ENCODE measurements at regions not wholly inside any gene's neighbourhood (a gene's known extent, or its start where the extent isn't known, plus 50 kb on each side); places are given as distances from the start of the nearest gene placed in this dataset.

DNA sequence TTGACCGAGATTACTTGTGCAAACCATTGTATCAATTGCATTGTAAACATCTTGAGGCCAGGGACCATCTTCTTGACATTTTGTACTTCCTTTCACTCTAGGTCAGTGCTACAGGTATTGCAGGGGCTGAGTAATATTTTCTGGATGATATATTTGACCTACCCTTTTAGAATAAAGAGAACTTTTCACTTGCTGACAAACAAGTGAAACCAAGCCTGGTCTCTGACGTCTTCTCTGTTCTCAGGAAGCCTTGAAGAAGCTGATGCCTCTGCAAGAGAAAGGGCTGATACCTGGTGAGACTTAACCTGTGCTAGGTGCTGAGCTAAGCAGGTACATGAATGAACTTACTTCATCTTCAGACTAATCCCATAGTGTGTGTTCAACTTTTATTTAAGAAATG, 60.5 kb upstream of the GGTLC1 start:
- TF ChIP-seq, protein P1, sequence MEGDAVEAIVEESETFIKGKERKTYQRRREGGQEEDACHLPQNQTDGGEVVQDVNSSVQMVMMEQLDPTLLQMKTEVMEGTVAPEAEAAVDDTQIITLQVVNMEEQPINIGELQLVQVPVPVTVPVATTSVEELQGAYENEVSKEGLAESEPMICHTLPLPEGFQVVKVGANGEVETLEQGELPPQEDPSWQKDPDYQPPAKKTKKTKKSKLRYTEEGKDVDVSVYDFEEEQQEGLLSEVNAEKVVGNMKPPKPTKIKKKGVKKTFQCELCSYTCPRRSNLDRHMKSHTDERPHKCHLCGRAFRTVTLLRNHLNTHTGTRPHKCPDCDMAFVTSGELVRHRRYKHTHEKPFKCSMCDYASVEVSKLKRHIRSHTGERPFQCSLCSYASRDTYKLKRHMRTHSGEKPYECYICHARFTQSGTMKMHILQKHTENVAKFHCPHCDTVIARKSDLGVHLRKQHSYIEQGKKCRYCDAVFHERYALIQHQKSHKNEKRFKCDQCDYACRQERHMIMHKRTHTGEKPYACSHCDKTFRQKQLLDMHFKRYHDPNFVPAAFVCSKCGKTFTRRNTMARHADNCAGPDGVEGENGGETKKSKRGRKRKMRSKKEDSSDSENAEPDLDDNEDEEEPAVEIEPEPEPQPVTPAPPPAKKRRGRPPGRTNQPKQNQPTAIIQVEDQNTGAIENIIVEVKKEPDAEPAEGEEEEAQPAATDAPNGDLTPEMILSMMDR (IDR thresholded peaks at IDR 0.05), result no peak
- TF ChIP-seq ZFX (IDR thresholded peaks at IDR 0.05; ENCODE audit: borderline replicate concordance), result no peak
- no peak overlapping the region for H3K27ac ChIP-seq

DNA sequence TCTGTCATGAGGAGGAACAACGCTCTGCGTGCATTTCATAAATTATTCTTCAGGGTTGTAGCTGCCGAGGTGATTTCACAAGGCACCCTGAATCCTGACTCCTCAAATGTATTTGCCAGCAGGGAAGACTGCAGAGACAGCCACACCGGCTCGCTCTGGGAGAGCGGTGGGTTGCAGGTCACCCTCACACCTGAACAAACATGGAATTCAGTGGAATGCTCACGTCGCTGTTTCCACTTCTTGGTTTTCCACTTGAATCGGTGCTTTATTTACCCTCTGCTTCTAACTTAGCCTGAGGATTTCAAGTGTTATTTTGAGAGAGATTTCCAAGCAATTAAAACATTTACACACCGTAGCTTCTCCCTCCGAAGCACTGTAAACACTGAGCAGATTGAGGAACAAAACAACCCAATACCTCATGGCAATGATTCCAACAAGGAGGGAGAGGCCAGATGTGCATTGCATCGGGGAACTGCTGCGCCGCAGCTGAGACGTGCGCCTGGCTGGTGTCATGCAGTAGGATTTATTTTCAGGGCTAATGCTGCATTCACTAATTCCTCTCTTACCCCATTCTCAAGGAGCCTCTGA, 59.5 kb upstream of the GGTLC1 start:
- TF ChIP-seq, protein P1 (IDR thresholded peaks at IDR 0.05), result no peak
- no peak for TF ChIP-seq ZFX (IDR thresholded peaks at IDR 0.05; ENCODE audit: borderline replicate concordance)
- no peak overlapping the region for H3K27ac ChIP-seq

DNA sequence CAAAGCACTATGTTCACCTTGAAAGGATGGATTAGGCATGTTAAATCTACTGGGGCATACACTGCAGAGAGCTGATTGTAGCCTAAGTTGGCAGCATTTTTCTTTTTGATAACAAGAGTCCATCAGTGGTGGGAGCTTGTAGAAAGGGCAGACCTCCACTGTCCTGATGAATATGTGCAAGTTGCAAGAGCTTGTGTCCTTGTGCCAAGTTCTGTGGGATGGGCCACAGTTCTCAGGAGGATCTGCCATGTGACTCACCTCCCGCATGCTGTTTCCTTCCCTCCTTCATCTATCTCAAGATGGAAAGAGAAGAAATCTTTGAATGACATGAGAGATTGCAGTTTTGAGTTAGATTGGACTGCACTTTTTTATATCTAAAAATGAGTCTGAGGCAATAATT, 58.3 kb upstream of the GGTLC1 start:
- H3K27ac ChIP-seq, result no peak overlapping the region
- TF ChIP-seq, protein P1 (IDR thresholded peaks at IDR 0.05), result no peak
- no peak for TF ChIP-seq ZFX (IDR thresholded peaks at IDR 0.05; ENCODE audit: borderline replicate concordance)

DNA sequence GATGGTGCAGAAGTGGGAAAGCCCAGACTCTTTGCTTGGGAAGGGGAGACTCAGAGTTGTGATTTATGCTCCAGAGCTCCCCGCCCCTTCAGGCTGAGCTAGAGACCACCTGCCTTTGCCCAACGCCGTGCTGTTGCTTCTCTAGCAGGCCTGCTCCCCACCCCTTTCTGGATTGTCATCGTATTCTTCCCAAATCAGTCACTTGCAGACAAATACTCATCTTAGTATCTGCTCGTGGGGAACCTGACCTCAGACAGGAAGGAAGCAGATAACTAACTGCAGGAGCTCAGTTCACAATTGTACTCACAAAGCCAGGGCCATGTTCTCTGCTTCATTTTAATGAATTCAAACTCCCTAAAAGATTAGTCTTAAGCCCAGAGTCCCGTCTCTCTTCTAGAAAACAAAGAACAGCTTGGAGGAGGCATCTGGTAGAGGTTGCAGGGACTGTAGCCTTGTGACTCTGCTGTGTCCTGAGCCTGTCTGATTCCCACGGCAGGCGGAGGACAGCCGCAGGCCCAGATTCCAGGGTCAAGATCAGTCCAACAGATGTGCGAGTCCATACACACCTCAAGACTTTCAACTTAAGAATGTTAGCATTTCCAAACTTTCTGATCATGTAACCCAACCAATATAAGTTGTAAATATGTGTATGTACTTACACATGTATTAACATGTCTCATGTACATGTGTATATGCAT, 57.2 kb upstream of the GGTLC1 start:
- no peak for TF ChIP-seq ZFX (IDR thresholded peaks at IDR 0.05; ENCODE audit: borderline replicate concordance)
- TF ChIP-seq, protein P1 (IDR thresholded peaks at IDR 0.05), result no peak
- H3K27ac ChIP-seq, result no peak overlapping the region

DNA sequence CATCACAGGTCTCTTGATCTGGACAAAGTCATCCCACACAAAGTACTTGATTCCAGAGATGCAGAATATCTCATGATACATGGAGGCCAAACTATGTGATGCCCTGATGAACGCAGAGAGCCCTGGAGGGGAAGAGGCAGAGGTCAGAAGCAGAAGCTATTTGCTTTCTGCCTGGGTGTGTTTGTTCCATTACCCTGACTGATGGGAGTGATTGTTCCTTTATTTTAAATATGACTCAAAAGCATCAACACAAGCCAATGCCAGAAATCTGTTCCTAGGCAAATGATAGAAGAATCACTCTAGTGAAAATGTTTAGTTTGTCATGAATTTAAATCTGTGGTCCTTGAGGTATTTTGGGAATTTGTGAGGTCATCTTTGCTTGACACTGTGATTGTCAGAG, 54.7 kb upstream of the GGTLC1 start:
- TF ChIP-seq, protein P1 (IDR thresholded peaks at IDR 0.05), result no peak
- no peak for TF ChIP-seq ZFX (IDR thresholded peaks at IDR 0.05; ENCODE audit: borderline replicate concordance)
- no peak overlapping the region for H3K27ac ChIP-seq

DNA sequence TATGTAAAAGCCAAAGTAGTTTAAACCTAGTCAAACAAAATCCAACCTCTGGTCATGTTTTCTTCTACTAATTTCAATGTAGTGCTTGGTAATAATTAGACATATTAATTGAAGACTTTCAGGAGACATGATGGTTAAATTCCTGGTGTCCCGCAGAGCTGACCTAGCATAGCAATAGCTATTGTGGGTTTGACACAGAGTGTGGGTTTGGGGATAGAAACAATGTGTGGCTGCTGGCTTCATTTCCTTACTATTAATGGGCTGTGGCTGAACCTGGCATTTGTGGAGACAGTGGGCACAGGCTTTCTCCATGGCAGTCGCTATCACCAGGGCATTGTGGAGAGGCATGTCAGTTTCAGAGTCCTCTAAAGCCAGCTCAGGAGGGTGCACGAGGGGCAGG, 54.1 kb upstream of the GGTLC1 start:
- no peak for TF ChIP-seq ZFX (IDR thresholded peaks at IDR 0.05; ENCODE audit: borderline replicate concordance)
- TF ChIP-seq, protein P1 (IDR thresholded peaks at IDR 0.05), result no peak
- H3K27ac ChIP-seq, result no peak overlapping the region

DNA sequence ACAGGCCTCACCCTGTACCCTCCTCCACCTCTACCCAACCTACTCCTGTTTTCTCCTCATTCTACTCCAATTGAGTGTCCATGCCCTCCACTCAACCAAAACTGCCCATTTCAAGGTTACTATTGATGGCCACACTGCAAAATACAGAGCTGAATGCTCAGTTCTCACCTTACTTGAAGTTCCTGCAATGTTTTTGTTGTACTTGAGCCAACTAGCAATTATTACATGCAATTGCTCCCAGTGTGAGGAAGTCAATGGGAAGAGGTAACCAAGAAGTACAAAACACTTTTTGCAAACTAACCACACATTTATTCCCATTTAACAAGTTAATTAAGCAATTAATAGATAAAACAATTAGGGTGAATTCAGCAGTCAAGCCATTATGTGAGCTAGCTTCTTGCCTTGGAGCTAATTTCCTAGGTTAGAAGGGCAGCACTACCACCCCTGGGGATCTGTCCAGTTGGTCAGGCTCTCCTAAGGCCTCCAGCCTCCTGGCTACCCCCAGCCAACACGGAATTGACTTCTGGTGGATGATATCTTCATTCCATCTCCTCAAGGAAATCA, 52.4 kb upstream of the GGTLC1 start:
- TF ChIP-seq, protein P1 (IDR thresholded peaks at IDR 0.05), result no peak
- no peak for TF ChIP-seq ZFX (IDR thresholded peaks at IDR 0.05; ENCODE audit: borderline replicate concordance)
- H3K27ac ChIP-seq, result no peak overlapping the region
